Glutamatergic neuron (in vitro differentiated cells): ENCODE measurements at regions not wholly inside any gene's neighbourhood (a gene's known extent, or its start where the extent isn't known, plus 50 kb on each side); places are given as distances from the start of the nearest gene placed in this dataset.

Source experiments
- DNase-seq: peaks from one replicate; pipeline ENCODE4 v3.0.0; 2022
- H3K27ac Mint-ChIP-seq: one replicate; pipeline ENCODE4 v1.8.0; 2020; ENCODE audit warnings: mild to moderate bottlenecking, mixed read lengths, inconsistent platforms; ENCODE audit not compliant: unreplicated experiment
- H3K27me3 Mint-ChIP-seq: one replicate; pipeline ENCODE4 v1.8.0; 2020; ENCODE audit warnings: mild to moderate bottlenecking, moderate library complexity, mixed read lengths, inconsistent platforms; ENCODE audit not compliant: unreplicated experiment
- H3K36me3 Mint-ChIP-seq: one replicate; pipeline ENCODE4 v1.8.0; 2020; ENCODE audit warnings: mild to moderate bottlenecking, mixed read lengths, inconsistent platforms; ENCODE audit not compliant: unreplicated experiment
- H3K4me1 Mint-ChIP-seq: one replicate; pipeline ENCODE4 v1.8.0; 2020; ENCODE audit warnings: mild to moderate bottlenecking, low read depth, mixed read lengths, inconsistent platforms; ENCODE audit not compliant: unreplicated experiment
- H3K4me3 Mint-ChIP-seq: one replicate; pipeline ENCODE4 v1.8.0; 2020; ENCODE audit warnings: mild to moderate bottlenecking, mixed read lengths, inconsistent platforms; ENCODE audit not compliant: unreplicated experiment
- H3K9me3 Mint-ChIP-seq: one replicate; pipeline ENCODE4 v1.8.0; 2020; ENCODE audit warnings: mild to moderate bottlenecking, moderate library complexity, mixed read lengths, inconsistent platforms; ENCODE audit not compliant: unreplicated experiment
- CTCF ChIP-seq: fragments of 200-600 bp; sonication (generic); IDR thresholded peaks from one replicate; pipeline ENCODE4 v1.5.0; 2021; ENCODE audit not compliant: partially characterized antibody, unreplicated experiment

GRCh38 chr13:63208826-63209225 is 1793.2 kb upstream of the PCDH20 start:
- no peak for DNase-seq
- Mint-ChIP-seq H3K4me1 (no peaks in the 10 kb centered on the region), H3K27ac (no peak overlapping the region), H3K4me3 (no peak overlapping the region), H3K27me3 (no peaks in the 10 kb centered on the region), H3K9me3 (no peaks in the 10 kb centered on the region), H3K36me3 (no peaks in the 10 kb centered on the region)
- TF ChIP-seq CTCF, result no peak

DNA sequence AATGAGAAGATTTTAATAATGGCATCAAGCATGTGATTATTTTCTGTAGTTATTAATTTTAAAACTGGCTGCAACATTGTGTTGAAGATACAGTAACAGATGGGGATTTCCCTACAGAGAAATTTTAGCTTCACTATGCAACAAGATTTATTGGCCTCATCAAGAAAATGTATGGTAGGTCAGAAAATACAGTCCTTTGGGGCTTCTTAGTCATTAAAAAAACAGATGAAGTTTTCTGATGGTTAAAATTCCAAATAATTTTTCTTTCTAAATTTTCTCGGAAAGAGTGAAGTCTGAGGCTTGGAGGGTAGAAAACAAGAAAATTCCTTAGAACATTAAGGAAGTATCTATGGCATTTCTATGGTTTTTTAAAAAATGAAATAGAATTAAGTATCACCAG is 1790.8 kb upstream of the PCDH20 start:
- H3K27me3 Mint-ChIP-seq, result no peaks in the 10 kb centered on the region
- H3K4me1 Mint-ChIP-seq, result no peaks in the 10 kb centered on the region
- no peak for DNase-seq
- no peaks in the 10 kb centered on the region for H3K36me3 Mint-ChIP-seq
- no peak overlapping the region for H3K27ac Mint-ChIP-seq
- no peak for TF ChIP-seq CTCF
- H3K4me3 Mint-ChIP-seq, result no peak overlapping the region
- no peaks in the 10 kb centered on the region for H3K9me3 Mint-ChIP-seq

GRCh38 chr13:63201493-63201892 is 1785.8 kb upstream of the PCDH20 start:
- no peaks in the 10 kb centered on the region for H3K36me3 Mint-ChIP-seq
- TF ChIP-seq CTCF, result no peak
- H3K4me1 Mint-ChIP-seq, result no peaks in the 10 kb centered on the region
- DNase-seq, result no peak
- H3K9me3 Mint-ChIP-seq, result no peaks in the 10 kb centered on the region
- H3K4me3 Mint-ChIP-seq, result no peak overlapping the region
- no peaks in the 10 kb centered on the region for H3K27me3 Mint-ChIP-seq
- H3K27ac Mint-ChIP-seq, result no peak overlapping the region

DNA sequence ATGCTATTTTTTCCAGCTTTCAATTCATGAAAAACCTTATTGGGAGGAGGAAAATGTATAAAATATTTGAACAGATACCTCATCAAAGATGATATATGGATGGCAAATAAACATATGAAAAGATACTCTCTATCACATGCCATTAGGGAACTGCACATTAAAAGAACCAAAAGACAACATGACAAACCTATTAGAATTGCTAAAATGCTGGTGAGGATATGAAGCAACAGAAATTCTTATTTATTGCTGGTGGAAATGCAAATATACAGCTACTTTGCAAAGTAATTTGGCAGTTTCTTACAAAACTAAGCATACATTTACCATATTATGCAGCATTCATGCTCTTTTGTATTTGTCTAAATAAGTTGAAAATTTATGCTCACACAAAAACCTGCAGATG is 1783.9 kb upstream of the PCDH20 start:
- H3K9me3 Mint-ChIP-seq, result no peaks in the 10 kb centered on the region
- no peaks in the 10 kb centered on the region for H3K27me3 Mint-ChIP-seq
- DNase-seq, result no peak
- H3K36me3 Mint-ChIP-seq, result no peaks in the 10 kb centered on the region
- H3K4me1 Mint-ChIP-seq, result no peaks in the 10 kb centered on the region
- H3K4me3 Mint-ChIP-seq, result no peak overlapping the region
- no peak for TF ChIP-seq CTCF
- no peak overlapping the region for H3K27ac Mint-ChIP-seq

DNA sequence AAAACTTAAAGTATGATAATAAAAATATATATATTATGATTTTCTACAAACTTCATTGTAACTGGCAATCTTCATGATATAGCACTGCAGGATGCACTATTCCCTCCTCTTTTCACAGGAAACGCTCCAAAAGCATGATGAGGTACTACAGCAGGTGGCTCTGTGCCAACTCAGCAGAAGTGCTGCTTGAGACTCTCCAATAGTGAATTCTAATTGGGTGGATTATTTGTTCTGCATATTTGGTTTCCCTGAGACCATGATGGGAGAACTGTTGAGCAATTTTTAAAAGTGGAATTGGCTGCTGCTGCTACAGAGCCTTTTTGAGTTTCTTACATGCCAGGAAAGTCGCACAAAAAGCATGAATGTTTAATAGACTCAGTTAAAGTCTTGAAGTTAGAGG is 1782.4 kb upstream of the PCDH20 start:
- H3K27ac Mint-ChIP-seq, result no peak overlapping the region
- no peak for TF ChIP-seq CTCF
- H3K27me3 Mint-ChIP-seq, result no peaks in the 10 kb centered on the region
- H3K9me3 Mint-ChIP-seq, result no peaks in the 10 kb centered on the region
- no peak overlapping the region for H3K4me3 Mint-ChIP-seq
- no peaks in the 10 kb centered on the region for H3K36me3 Mint-ChIP-seq
- no peaks in the 10 kb centered on the region for H3K4me1 Mint-ChIP-seq
- no peak for DNase-seq
